GM12864 (cell line): ENCODE measurements at regions not wholly inside any gene's neighbourhood (a gene's known extent, or its start where the extent isn't known, plus 50 kb on each side); places are given as distances from the start of the nearest gene placed in this dataset.

Experiments
- DNase-seq: peaks from one replicate; pipeline ENCODE4 v3.0.0-alpha.2; 2011; ENCODE audit warnings: low read depth
- H3K4me3 ChIP-seq: 2 replicates; pipeline ENCODE4 v1.5.1; 2011; ENCODE audit warnings: mild to moderate bottlenecking, low read depth, low read length, control low read depth
- CTCF ChIP-seq: IDR thresholded peaks from 2 replicates; pipeline ENCODE4 v1.5.1; 2011; ENCODE audit warnings: low read depth, mild to moderate bottlenecking, moderate library complexity, low read length, control low read depth, inconsistent platforms; ENCODE audit errors: missing control alignments

GRCh38 chr12:113757221-113758002, 208.7 kb downstream of the RBM19 start:
- no peak for DNase-seq

GRCh38 chr12:113756609-113757008, 209.5 kb downstream of the RBM19 start:
- no peak for DNase-seq
- H3K4me3 ChIP-seq: no peak overlapping the region
- TF ChIP-seq CTCF: no peak

More at GRCh38 chr12:113757221-113758002, 208.7 kb downstream of the RBM19 start:
- H3K4me3 ChIP-seq: no peak overlapping the region
- TF ChIP-seq CTCF: no peak

- TF ChIP-seq CTCF: no peak
- H3K4me3 ChIP-seq: no peak overlapping the region
- DNase-seq: no peak
These were observed 211.0 kb downstream of the RBM19 start for GRCh38 chr12:113755098-113755497.

- TF ChIP-seq CTCF: no peak
- H3K4me3 ChIP-seq: no peak overlapping the region
- no peak for DNase-seq
These were observed 214.6 kb downstream of the RBM19 start for GRCh38 chr12:113751513-113751912.

- no peak overlapping the region for H3K4me3 ChIP-seq
- DNase-seq: no peak
These were observed 216.7 kb downstream of the RBM19 start for GRCh38 chr12:113749433-113749815.

GRCh38 chr12:113748707-113749432, 217.3 kb downstream of the RBM19 start:
- TF ChIP-seq CTCF: no peak
- no peak for DNase-seq
- no peak overlapping the region for H3K4me3 ChIP-seq

More at GRCh38 chr12:113749433-113749815, 216.7 kb downstream of the RBM19 start:
- no peak for TF ChIP-seq CTCF
